Bronchial epithelial cell (primary cell): ENCODE measurements at regions not wholly inside any gene's neighbourhood (a gene's known extent, or its start where the extent isn't known, plus 50 kb on each side); places are given as distances from the start of the nearest gene placed in this dataset.

Source experiments
- DNase-seq: peaks from one replicate; pipeline ENCODE4 v3.0.0-alpha.2; 2010; ENCODE audit warnings: low read depth
- FAIRE-seq: peaks from 2 replicates; lab custom pipeline; 2011; peaks lifted over from hg19 to GRCh38; lab: Jason Lieb, UNC
- H3K27me3 ChIP-seq: 2 replicates; pipeline ENCODE4 v1.5.1; 2011; ENCODE audit warnings: low read length; ENCODE audit not compliant: control insufficient read depth, insufficient read depth
- H3K36me3 ChIP-seq: 2 replicates; pipeline ENCODE4 v1.5.1; 2011; ENCODE audit warnings: low read length; ENCODE audit not compliant: control insufficient read depth, insufficient read depth
- H3K4me3 ChIP-seq: 2 replicates; pipeline ENCODE4 v1.5.1; 2011; ENCODE audit warnings: mild to moderate bottlenecking, low read depth, low read length, control low read depth
- TF ChIP-seq, protein P1 (sequence below): IDR thresholded peaks from 2 replicates; pipeline ENCODE4 v1.5.1; 2011; ENCODE audit warnings: mild to moderate bottlenecking, moderate library complexity, low read length, control low read depth, inconsistent platforms; ENCODE audit not compliant: insufficient read depth, severe bottlenecking

GRCh38 chr20:40368876-40369275, 320.2 kb downstream of the MAFB start:
- DNase-seq (no peak), FAIRE-seq (no peak)
- no peaks in the 10 kb centered on the region for H3K27me3 ChIP-seq
- no peak overlapping the region for H3K4me3 ChIP-seq
- TF ChIP-seq, protein P1, sequence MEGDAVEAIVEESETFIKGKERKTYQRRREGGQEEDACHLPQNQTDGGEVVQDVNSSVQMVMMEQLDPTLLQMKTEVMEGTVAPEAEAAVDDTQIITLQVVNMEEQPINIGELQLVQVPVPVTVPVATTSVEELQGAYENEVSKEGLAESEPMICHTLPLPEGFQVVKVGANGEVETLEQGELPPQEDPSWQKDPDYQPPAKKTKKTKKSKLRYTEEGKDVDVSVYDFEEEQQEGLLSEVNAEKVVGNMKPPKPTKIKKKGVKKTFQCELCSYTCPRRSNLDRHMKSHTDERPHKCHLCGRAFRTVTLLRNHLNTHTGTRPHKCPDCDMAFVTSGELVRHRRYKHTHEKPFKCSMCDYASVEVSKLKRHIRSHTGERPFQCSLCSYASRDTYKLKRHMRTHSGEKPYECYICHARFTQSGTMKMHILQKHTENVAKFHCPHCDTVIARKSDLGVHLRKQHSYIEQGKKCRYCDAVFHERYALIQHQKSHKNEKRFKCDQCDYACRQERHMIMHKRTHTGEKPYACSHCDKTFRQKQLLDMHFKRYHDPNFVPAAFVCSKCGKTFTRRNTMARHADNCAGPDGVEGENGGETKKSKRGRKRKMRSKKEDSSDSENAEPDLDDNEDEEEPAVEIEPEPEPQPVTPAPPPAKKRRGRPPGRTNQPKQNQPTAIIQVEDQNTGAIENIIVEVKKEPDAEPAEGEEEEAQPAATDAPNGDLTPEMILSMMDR: no peak
- no peaks in the 10 kb centered on the region for H3K36me3 ChIP-seq

DNA sequence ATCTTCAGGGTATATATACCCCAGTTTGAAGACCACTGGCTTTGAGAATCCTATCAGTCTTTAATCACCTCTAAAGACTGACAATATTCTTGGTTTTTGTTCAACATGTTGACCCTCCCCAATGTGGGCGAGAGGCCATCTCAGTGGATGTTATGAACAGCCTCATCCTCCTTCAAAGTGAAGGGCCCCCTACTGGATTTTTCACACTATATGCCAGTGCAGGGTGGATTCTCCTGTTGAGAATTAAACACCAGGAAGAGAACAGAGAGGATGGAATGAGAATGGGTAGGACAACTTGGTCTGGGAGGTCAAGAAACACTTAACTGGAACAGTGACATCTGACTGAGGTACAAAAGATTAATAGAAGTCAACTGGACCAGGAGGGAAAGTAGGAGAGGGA, 327.1 kb downstream of the MAFB start:
- no peaks in the 10 kb centered on the region for H3K27me3 ChIP-seq
- DNase-seq: no peak
- TF ChIP-seq, protein P1: no peak
- H3K4me3 ChIP-seq: no peak overlapping the region
- no peaks in the 10 kb centered on the region for H3K36me3 ChIP-seq
- no peak for FAIRE-seq

DNA sequence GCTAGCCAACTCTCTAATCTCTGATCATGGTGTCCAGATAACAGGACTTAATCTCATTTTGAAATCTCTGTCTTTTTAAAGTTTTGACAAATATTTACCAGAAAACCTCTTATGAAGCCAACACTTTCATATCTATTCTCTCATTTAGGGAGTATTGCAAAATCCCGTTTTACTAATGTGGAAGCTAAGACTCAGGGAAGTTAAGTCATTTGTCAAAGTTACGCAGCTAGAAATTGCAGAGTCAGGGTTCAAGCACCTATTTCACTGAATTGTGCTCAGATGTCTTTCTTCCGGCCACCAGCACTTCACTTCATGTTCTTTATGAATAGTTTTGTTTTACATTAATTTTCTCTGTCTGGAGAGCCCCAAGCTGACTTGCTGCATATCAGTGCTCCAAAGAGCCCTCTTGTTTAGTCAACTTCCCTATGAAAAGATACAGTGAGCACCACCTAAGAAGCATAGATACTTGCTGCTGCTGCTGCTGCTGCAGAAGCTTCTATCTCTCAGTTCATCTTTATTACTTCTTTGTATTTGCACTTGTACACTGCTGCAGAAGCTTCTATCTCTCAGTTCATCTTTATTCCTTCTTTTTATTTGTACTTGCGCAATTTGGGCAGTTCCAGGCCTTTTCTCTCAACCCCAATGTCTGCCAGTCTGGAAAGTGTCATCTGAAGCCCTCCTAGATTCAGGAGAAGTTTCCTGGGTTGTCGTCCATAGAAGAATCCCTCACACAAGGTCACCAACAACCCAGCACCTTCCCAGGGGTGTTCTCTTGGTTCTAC, 329.7 kb downstream of the MAFB start:
- no peaks in the 10 kb centered on the region for H3K27me3 ChIP-seq

GRCh38 chr20:40354880-40355279, 334.2 kb downstream of the MAFB start:
- H3K36me3 ChIP-seq: no peaks in the 10 kb centered on the region
- no peaks in the 10 kb centered on the region for H3K27me3 ChIP-seq
- H3K4me3 ChIP-seq: no peak overlapping the region
- no peak for FAIRE-seq
- TF ChIP-seq, protein P1: no peak
- DNase-seq: peak; percentile 3

More for the DNA sequence above, 329.7 kb downstream of the MAFB start:
- DNase-seq (no peak), FAIRE-seq (no peak)
- H3K36me3 ChIP-seq: no peaks in the 10 kb centered on the region
- TF ChIP-seq, protein P1: no peak
- no peak overlapping the region for H3K4me3 ChIP-seq

GRCh38 chr20:40343390-40343789, 345.6 kb downstream of the MAFB start:
- FAIRE-seq (no peak), DNase-seq (no peak)
- Histone ChIP-seq H3K27me3 (no peaks in the 10 kb centered on the region), H3K4me3 (no peak overlapping the region), H3K36me3 (no peaks in the 10 kb centered on the region)
- TF ChIP-seq, protein P1: no peak
